ENCODE measurements at regions not wholly inside any gene's neighbourhood (a gene's known extent, or its start where the extent isn't known, plus 50 kb on each side); places are given as distances from the start of the nearest gene placed in this dataset.

- DNase-seq (ENCODE audit: low read depth in 2 of 2): peak in 1 of 2 experiments; percentile 48
Measured at GRCh38 chr6:100267721-100268123, 197.0 kb downstream of the SIM1 start.

- DNase-seq (ENCODE audit: low read depth in 2 of 2): peak in 1 of 2 experiments; percentile 42
Measured at GRCh38 chr6:100266494-100267401, 198.0 kb downstream of the SIM1 start.

DNA sequence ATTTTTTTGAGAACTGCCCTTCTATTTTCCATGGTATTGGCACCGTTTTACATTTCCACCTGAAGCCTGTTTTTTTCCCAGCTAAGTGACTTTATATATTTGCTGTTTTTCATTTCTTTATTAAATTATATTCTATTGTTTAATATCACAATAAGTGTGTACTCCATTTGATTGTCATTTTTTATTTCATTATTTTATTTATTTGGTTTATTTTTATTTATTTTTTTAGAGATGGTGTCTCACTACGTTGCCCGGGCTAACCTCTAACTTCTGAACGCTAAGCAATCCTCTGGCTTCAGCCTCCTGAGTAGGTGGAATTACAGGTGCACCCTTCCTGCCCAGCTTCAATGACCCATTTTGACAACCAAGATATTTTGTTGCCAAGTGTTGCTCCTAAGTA lies 202.6 kb downstream of the SIM1 start:
- DNase-seq (ENCODE audit: low read depth in 2 of 2): no peak

DNA sequence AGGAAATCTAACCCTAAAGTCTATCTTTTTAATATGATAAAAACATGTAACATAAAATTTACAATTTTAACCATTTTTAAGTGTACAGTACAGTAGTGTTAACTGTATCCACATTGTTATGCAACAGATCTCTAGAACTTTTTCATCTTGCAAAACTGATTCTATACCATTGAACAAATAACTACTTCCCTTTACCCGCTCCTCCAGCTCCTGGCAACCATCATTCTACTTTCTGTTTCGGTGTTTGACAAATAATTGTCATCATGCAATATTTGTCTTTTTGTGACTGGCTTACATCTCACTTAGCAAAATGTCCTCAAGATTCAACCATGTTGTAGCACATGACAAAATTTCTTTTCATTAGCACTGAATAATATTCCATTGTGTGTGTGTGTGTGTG lies 203.2 kb downstream of the SIM1 start:
- DNase-seq (ENCODE audit: low read depth in 2 of 2): no peak

DNA sequence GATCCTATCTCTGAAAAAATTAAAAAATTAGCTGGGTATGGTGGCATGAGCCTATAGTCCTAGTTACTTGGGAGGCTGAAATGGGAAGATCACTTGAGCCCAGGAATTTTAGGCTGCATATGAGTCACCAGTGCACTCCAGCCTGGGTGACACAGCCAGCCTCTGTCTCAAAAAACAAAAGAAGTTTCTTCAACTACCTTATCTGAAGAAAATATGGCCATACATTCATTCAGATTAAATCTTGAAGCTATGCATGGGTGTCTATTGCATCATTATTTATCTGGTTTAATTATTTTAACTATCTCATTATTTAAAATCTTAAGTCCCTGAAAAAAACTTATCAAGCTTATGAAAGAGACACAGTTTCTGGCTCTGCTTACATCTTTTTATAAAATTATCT lies 204.1 kb downstream of the SIM1 start:
- DNase-seq (ENCODE audit: low read depth in 2 of 2): no peak

DNA sequence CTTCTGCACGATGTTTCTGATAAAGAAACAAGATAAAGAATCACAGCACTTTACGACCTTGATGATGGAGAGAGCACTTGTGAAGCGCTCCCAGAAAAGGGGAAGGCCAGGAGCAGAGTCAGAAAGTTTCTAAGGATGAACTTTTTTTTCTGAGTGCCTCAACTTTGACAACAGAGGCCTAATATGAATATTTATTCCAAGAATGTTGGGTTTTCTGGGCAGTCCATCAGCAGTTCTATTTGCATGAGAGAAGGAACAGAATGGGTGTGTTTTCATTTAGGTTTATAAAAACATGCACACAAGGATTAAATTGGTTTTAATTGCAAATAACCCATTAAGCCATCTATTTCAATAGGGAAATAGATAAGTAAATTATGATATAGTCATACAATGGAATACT lies 204.9 kb downstream of the SIM1 start:
- no peak for DNase-seq (ENCODE audit: low read depth in 2 of 2)

- DNase-seq (ENCODE audit: low read depth in 2 of 2): no peak
Measured at GRCh38 chr6:100258752-100259151, 206.0 kb downstream of the SIM1 start.

DNA sequence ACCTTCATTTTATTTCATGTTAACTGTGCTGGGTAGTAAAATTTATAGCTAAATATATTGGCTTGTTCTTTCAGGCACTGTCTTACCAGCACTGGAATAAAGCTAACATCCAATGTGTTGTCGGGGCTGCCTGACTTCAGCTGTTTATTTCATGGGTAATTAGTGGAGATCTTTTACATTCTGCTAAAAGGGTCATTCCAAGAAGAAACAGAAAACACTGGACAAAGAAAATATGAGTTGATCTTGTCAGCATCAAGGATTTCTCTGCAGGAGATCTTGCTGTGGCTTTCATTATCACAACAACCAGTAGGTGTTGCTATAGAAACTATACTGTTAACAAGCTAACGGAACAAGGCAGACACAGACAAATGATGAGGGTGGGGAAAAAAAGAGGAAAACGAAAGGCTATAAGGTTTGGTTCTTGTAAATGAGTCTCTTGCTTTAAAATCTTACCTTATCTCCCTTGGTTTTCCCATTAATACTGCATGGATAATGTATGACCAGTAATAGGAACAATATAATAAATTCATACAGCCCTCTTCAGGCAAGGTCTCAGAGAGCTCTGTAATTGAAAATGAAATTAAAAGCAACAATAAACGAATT lies 206.8 kb downstream of the SIM1 start:
- no peak for DNase-seq (ENCODE audit: low read depth in 2 of 2)

- no peak for DNase-seq (ENCODE audit: low read depth in 2 of 2)
Measured at GRCh38 chr6:100255701-100256100, 209.0 kb downstream of the SIM1 start.

- DNase-seq (ENCODE audit: low read depth in 2 of 2): no peak
Measured at GRCh38 chr6:100247123-100247522, 217.6 kb downstream of the SIM1 start.

DNA sequence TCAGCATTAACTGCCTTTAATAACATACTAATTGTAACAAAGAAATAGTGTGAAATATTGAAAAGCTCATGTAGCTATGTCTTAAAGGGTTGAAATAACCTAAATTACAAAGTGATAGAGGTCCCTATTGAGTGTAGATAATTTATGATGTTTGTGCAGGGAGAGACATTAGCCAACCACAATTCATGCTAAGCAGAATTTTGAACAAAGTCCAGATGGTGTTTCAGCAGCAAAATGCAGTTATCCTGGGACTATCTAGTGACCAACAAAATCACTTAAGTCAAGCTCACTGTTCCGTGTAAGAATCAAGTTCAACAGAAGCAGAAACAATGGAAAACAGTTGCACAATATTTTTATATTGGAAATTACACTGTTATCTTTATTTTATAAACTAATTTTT lies 218.5 kb downstream of the SIM1 start:
- DNase-seq (ENCODE audit: low read depth in 2 of 2): no peak

DNA sequence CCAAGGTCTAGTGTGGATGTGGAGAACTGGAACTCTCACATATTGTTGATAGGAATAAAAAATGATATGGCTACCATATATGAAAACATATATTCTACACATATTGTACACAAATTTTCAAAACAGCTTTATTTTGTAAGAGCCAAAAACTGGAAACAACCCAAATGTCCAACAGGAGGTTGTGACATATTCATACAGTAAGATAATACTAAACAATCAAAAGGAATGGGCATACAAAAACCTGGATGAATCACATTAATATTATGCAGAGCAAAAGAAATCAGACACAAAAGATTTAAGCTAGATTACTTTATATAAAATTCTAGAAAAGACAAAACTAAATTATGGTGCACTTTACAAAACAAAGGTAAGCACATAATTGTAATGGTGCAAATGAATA lies 223.9 kb downstream of the SIM1 start:
- DNase-seq (ENCODE audit: low read depth in 2 of 2): no peak

GRCh38 chr6:100237821-100238220 lies 226.9 kb downstream of the SIM1 start:
- DNase-seq (ENCODE audit: low read depth in 2 of 2): no peak

- no peak for DNase-seq (ENCODE audit: low read depth in 2 of 2)
Measured at GRCh38 chr6:100236389-100236788, 228.3 kb downstream of the SIM1 start.

GRCh38 chr6:100235631-100236030 lies 229.1 kb downstream of the SIM1 start:
- no peak for DNase-seq (ENCODE audit: low read depth in 2 of 2)

GRCh38 chr6:100234625-100235024 lies 230.1 kb downstream of the SIM1 start:
- DNase-seq (ENCODE audit: low read depth in 2 of 2): no peak

- DNase-seq (ENCODE audit: low read depth in 2 of 2): no peak
Measured at GRCh38 chr6:100232781-100233573, 231.7 kb downstream of the SIM1 start.

- DNase-seq (ENCODE audit: low read depth in 2 of 2): peak; percentile 69 to 71
Measured at GRCh38 chr6:100230953-100231316, 233.8 kb downstream of the SIM1 start.

GRCh38 chr6:100230115-100230952 lies 234.4 kb downstream of the SIM1 start:
- no peak for DNase-seq (ENCODE audit: low read depth in 2 of 2)

- DNase-seq (ENCODE audit: low read depth in 2 of 2): no peak
Measured at GRCh38 chr6:100229512-100229911, 235.2 kb downstream of the SIM1 start.

DNA sequence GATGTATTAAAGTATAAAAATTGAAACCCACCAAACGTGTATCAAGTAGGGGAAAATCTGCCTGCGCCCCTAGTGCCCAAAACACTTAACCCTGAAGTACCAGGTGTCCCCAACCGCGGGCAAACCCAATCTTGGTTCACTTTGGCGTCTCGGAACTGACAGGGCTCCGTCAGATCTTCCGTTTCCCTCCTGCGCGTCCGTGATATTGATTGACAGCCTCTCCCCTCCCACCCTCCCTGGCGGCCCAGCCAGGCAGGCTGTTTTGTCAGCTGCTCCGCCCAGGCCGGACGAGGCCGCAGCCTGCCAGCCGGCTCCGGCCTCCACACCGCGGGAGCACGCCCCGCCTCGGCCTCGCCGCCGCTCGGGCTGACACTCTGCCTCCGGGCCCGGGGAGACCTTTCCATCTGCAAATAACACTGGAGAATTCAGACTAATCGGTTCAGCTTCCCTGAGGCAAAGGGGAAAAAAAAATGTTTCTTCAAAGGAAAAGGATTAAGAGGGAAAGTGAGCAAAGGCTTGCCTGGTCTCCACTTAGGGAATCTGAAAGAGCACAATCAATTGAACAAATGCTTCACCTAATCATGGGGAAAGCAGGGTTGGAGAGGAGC lies 234.9 kb upstream of the MCHR2 start:
- DNase-seq (ENCODE audit: low read depth in 2 of 2): no peak
